Activated T-cell treated with anti-CD3 and anti-CD28 coated beads for 1 hour (primary cell): ENCODE measurements at regions not wholly inside any gene's neighbourhood (a gene's known extent, or its start where the extent isn't known, plus 50 kb on each side); places are given as distances from the start of the nearest gene placed in this dataset.
"Not testable (repeated sequence)": the region's sequence is repeated elsewhere in the genome, so short reads cannot be mapped to it uniquely, and the experiment has no call there.

Experiments
- DNase-seq: peaks from one replicate; pipeline ENCODE4 v3.0.0-alpha.2; 2020; ENCODE audit warnings: low read depth

GRCh38 chr22:47371263-47372090 lies 609.0 kb downstream of the TBC1D22A start:
- no peak for DNase-seq

GRCh38 chr22:47370448-47371262 lies 608.2 kb downstream of the TBC1D22A start:
- DNase-seq: no peak

- no peak for DNase-seq
Measured at GRCh38 chr22:47369431-47370015, 607.1 kb downstream of the TBC1D22A start.

GRCh38 chr22:47369020-47369419 lies 606.6 kb downstream of the TBC1D22A start:
- no peak for DNase-seq

- DNase-seq: no peak
Measured at GRCh38 chr22:47367993-47368945, 605.8 kb downstream of the TBC1D22A start.

GRCh38 chr22:47367107-47367690 lies 604.7 kb downstream of the TBC1D22A start:
- DNase-seq: no peak

GRCh38 chr22:47366026-47366767 lies 603.7 kb downstream of the TBC1D22A start:
- DNase-seq: no peak

- no peak for DNase-seq
Measured at GRCh38 chr22:47361247-47361646, 598.8 kb downstream of the TBC1D22A start.

GRCh38 chr22:47357493-47357892 lies 595.0 kb downstream of the TBC1D22A start:
- no peak for DNase-seq

- DNase-seq: no peak
Measured at GRCh38 chr22:47357086-47357485, 594.6 kb downstream of the TBC1D22A start.

GRCh38 chr22:47356511-47357011 lies 594.1 kb downstream of the TBC1D22A start:
- no peak for DNase-seq

- no peak for DNase-seq
Measured at GRCh38 chr22:47355776-47356510, 593.5 kb downstream of the TBC1D22A start.

GRCh38 chr22:47355388-47355725 lies 592.9 kb downstream of the TBC1D22A start:
- DNase-seq: no peak

- no peak for DNase-seq
Measured at GRCh38 chr22:47354668-47355387, 592.4 kb downstream of the TBC1D22A start.

GRCh38 chr22:47352920-47353700 lies 590.7 kb downstream of the TBC1D22A start:
- no peak for DNase-seq

GRCh38 chr22:47351836-47352579 lies 589.6 kb downstream of the TBC1D22A start:
- no peak for DNase-seq

GRCh38 chr22:47346287-47346686 lies 583.8 kb downstream of the TBC1D22A start:
- DNase-seq: not testable (repeated sequence)
